ENCODE measurements at regions not wholly inside any gene's neighbourhood (a gene's known extent, or its start where the extent isn't known, plus 50 kb on each side); places are given as distances from the start of the nearest gene placed in this dataset.

GRCh38 chr14:98446508-98446907, 825.5 kb downstream of the BCL11B start:
- H3K4me3 ChIP-seq (ENCODE audit: low read depth, low read length), result no peak overlapping the region
- DNase-seq (ENCODE audit: low read depth), result no peak
- no peak for TF ChIP-seq CTCF (IDR thresholded peaks at IDR 0.05; ENCODE audit: control insufficient read depth, extremely low read depth, insufficient read depth)

- no peak for DNase-seq (ENCODE audit: low read depth)
- no peak overlapping the region for H3K4me3 ChIP-seq (ENCODE audit: low read depth, low read length)
- no peak for TF ChIP-seq CTCF (IDR thresholded peaks at IDR 0.05; ENCODE audit: control insufficient read depth, extremely low read depth, insufficient read depth)
Measured at GRCh38 chr14:98456231-98456630, 815.8 kb downstream of the BCL11B start.

GRCh38 chr14:98458702-98459101, 813.3 kb downstream of the BCL11B start:
- H3K4me3 ChIP-seq (ENCODE audit: low read depth, low read length), result no peak overlapping the region
- no peak for DNase-seq (ENCODE audit: low read depth)
- no peak for TF ChIP-seq CTCF (IDR thresholded peaks at IDR 0.05; ENCODE audit: control insufficient read depth, extremely low read depth, insufficient read depth)

- TF ChIP-seq CTCF (IDR thresholded peaks at IDR 0.05; ENCODE audit: control insufficient read depth, extremely low read depth, insufficient read depth), result no peak
- no peak overlapping the region for H3K4me3 ChIP-seq (ENCODE audit: low read depth, low read length)
- DNase-seq (ENCODE audit: low read depth), result no peak
Measured at GRCh38 chr14:98462908-98463307, 809.1 kb downstream of the BCL11B start.

GRCh38 chr14:98466807-98467206, 805.2 kb downstream of the BCL11B start:
- H3K4me3 ChIP-seq (ENCODE audit: low read depth, low read length), result no peak overlapping the region
- no peak for DNase-seq (ENCODE audit: low read depth)
- no peak for TF ChIP-seq CTCF (IDR thresholded peaks at IDR 0.05; ENCODE audit: control insufficient read depth, extremely low read depth, insufficient read depth)

- no peak for TF ChIP-seq CTCF (IDR thresholded peaks at IDR 0.05; ENCODE audit: control insufficient read depth, extremely low read depth, insufficient read depth)
- DNase-seq (ENCODE audit: low read depth), result no peak
- no peak overlapping the region for H3K4me3 ChIP-seq (ENCODE audit: low read depth, low read length)
Measured at GRCh38 chr14:98470663-98471062, 801.3 kb downstream of the BCL11B start.

GRCh38 chr14:98474900-98475299, 797.1 kb downstream of the BCL11B start:
- no peak overlapping the region for H3K4me3 ChIP-seq (ENCODE audit: low read depth, low read length)
- DNase-seq (ENCODE audit: low read depth), result no peak
- TF ChIP-seq CTCF (IDR thresholded peaks at IDR 0.05; ENCODE audit: control insufficient read depth, extremely low read depth, insufficient read depth), result no peak

All from LNCaP clone FGC (cell line).